ENCODE measurements at regions not wholly inside any gene's neighbourhood (a gene's known extent, or its start where the extent isn't known, plus 50 kb on each side); places are given as distances from the start of the nearest gene placed in this dataset.

DNA sequence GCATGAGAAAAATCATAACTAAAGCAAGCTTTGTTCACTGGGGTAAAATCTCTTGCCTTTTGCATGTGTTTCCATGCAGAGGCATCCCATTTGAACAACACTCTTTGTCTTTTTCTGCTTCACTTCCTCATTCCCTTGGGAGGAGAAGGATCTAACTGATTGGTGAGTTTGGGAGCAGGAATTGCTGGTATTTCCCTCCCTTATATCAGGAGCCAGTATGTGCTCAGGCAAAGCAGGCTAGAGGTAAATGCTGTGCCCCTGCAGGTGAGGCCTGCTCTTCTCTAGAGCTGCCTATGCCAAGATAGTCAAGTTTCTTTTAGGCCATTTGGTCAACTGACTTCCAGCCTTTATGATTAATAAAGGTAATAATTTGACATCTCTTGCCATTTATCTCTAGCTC lies 179.9 kb downstream of the COX7C start:
- no peaks in the 10 kb centered on the region for H3K27me3 Mint-ChIP-seq (ENCODE audit: unreplicated experiment)
- no peaks in the 10 kb centered on the region for H3K36me3 Mint-ChIP-seq (ENCODE audit: low read depth, unreplicated experiment)
- H3K27ac Mint-ChIP-seq (ENCODE audit: unreplicated experiment): no peak overlapping the region

GRCh38 chr5:86806206-86806605 lies 188.5 kb downstream of the COX7C start:
- no peak overlapping the region for H3K27ac Mint-ChIP-seq (ENCODE audit: unreplicated experiment)
- H3K36me3 Mint-ChIP-seq (ENCODE audit: low read depth, unreplicated experiment): no peaks in the 10 kb centered on the region
- no peaks in the 10 kb centered on the region for H3K27me3 Mint-ChIP-seq (ENCODE audit: unreplicated experiment)
- H3K4me3 Mint-ChIP-seq (ENCODE audit: unreplicated experiment): no peak overlapping the region
- no peaks in the 10 kb centered on the region for H3K4me1 Mint-ChIP-seq (ENCODE audit: unreplicated experiment)
- no peak for TF ChIP-seq CTCF (IDR thresholded peaks at IDR 0.05; ENCODE audit: unreplicated experiment)
- no peak for DNase-seq (ENCODE audit: low spot score)
- H3K9me3 Mint-ChIP-seq (ENCODE audit: unreplicated experiment): no peaks in the 10 kb centered on the region

More for the DNA sequence above, 179.9 kb downstream of the COX7C start:
- Mint-ChIP-seq H3K4me3 (ENCODE audit: unreplicated experiment) (no peak overlapping the region), H3K4me1 (ENCODE audit: unreplicated experiment) (peaks cover 26% of the 10 kb centered on the region), H3K9me3 (ENCODE audit: unreplicated experiment) (no peaks in the 10 kb centered on the region)
- DNase-seq (ENCODE audit: low spot score): no peak
- no peak for TF ChIP-seq CTCF (IDR thresholded peaks at IDR 0.05; ENCODE audit: unreplicated experiment)

DNA sequence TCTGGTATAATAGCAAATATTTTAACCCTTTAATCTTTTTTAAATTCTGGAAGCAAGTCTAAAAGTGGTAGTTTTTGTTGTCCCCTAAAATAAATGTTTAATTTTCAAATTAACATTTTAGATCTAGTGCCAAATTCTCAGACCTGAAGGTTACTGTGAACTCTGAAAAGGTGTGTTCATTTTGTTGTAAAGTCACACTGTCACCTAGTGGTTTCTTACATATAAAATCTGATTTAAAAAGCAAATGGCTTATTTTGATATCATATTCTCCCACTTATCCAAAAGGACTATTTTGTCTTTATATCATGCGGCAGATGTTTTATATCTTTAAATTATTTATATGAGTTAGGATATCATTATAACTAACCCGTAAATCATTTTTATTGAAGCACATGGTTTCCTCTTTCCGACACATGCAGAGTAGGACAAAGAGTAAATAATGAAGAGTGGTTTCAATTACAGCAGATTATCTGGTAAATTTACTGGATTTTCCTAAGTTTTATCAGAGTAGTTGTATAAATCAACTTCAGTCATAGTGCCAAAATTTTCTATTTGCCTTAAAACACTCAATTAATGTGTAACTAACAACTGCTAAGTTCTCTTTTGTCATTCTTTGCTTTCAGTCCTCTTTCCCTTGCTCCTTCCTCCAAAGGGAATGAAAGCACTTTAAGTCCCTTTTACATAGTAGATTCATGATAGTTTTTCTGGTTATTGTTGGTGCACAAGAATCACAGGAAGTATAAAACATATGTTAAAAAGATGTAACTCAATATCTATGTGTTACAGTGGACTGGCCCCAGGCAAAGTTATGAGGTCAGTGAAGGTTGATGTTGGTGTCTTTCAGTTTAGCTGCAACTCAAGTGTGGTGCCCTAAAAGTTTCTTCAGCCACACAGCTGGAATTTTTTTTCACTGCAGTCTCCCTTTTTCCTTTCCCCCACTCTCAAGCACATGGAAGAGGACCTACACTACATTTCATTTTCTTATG lies 189.6 kb downstream of the COX7C start:
- DNase-seq (ENCODE audit: low spot score): no peak
- TF ChIP-seq CTCF (IDR thresholded peaks at IDR 0.05; ENCODE audit: unreplicated experiment): no peak
- Mint-ChIP-seq H3K4me3 (ENCODE audit: unreplicated experiment) (no peak overlapping the region), H3K9me3 (ENCODE audit: unreplicated experiment) (no peaks in the 10 kb centered on the region), H3K36me3 (ENCODE audit: low read depth, unreplicated experiment) (no peaks in the 10 kb centered on the region), H3K27ac (ENCODE audit: unreplicated experiment) (no peak overlapping the region), H3K27me3 (ENCODE audit: unreplicated experiment) (no peaks in the 10 kb centered on the region), H3K4me1 (ENCODE audit: unreplicated experiment) (no peaks in the 10 kb centered on the region)

GRCh38 chr5:86814315-86814714 lies 196.6 kb downstream of the COX7C start:
- no peak overlapping the region for H3K4me3 Mint-ChIP-seq (ENCODE audit: unreplicated experiment)
- no peaks in the 10 kb centered on the region for H3K27me3 Mint-ChIP-seq (ENCODE audit: unreplicated experiment)
- H3K27ac Mint-ChIP-seq (ENCODE audit: unreplicated experiment): no peak overlapping the region
- no peaks in the 10 kb centered on the region for H3K9me3 Mint-ChIP-seq (ENCODE audit: unreplicated experiment)
- no peak for DNase-seq (ENCODE audit: low spot score)
- no peak for TF ChIP-seq CTCF (IDR thresholded peaks at IDR 0.05; ENCODE audit: unreplicated experiment)
- H3K36me3 Mint-ChIP-seq (ENCODE audit: low read depth, unreplicated experiment): no peaks in the 10 kb centered on the region
- no peaks in the 10 kb centered on the region for H3K4me1 Mint-ChIP-seq (ENCODE audit: unreplicated experiment)

- Mint-ChIP-seq H3K4me3 (ENCODE audit: unreplicated experiment) (no peak overlapping the region), H3K9me3 (ENCODE audit: unreplicated experiment) (no peaks in the 10 kb centered on the region), H3K27ac (ENCODE audit: unreplicated experiment) (no peak overlapping the region), H3K27me3 (ENCODE audit: unreplicated experiment) (no peaks in the 10 kb centered on the region), H3K36me3 (ENCODE audit: low read depth, unreplicated experiment) (no peaks in the 10 kb centered on the region), H3K4me1 (ENCODE audit: unreplicated experiment) (no peaks in the 10 kb centered on the region)
- DNase-seq (ENCODE audit: low spot score): no peak
- TF ChIP-seq CTCF (IDR thresholded peaks at IDR 0.05; ENCODE audit: unreplicated experiment): no peak
Measured at GRCh38 chr5:86814907-86815306, 197.2 kb downstream of the COX7C start.

Measured in endothelial cell (in vitro differentiated cells).